Testis (tissue), 2 donors: ENCODE measurements at regions not wholly inside any gene's neighbourhood (a gene's known extent, or its start where the extent isn't known, plus 50 kb on each side); places are given as distances from the start of the nearest gene placed in this dataset.
A peak's percentile ranks its signal among the peaks of the same experiment; 100 is the strongest.
"Not testable (repeated sequence)": the region's sequence is repeated elsewhere in the genome, so short reads cannot be mapped to it uniquely, and the experiment has no call there.

ENCODE experiments used
- DNase-seq: peaks from one replicate; pipeline ENCODE4 v3.0.0-alpha.2; 2019
- H3K27ac ChIP-seq, 2 donors: fragments of 200-600 bp; sonication (generic); one replicate each; pipeline ENCODE4 v1.5.1; 2019
- H3K27me3 ChIP-seq: fragments of 200-600 bp; sonication (generic); one replicate; pipeline ENCODE4 v1.5.1; 2019
- H3K36me3 ChIP-seq: fragments of 200-600 bp; sonication (generic); one replicate; pipeline ENCODE4 v1.5.1; 2017; ENCODE audit warnings: low read depth; ENCODE audit errors: missing control alignments
- H3K4me1 ChIP-seq: fragments of 200-600 bp; sonication (generic); one replicate; pipeline ENCODE4 v1.5.1; 2019
- H3K4me3 ChIP-seq, 2 donors: fragments of 200-600 bp; sonication (generic); one replicate each; pipeline ENCODE4 v1.5.1; 2017 to 2019
- H3K9me3 ChIP-seq: fragments of 200-600 bp; sonication (generic); one replicate; pipeline ENCODE4 v1.5.1; 2017
- POLR2A ChIP-seq: fragments of 450-650 bp; IDR thresholded peaks from one replicate; pipeline ENCODE4 v1.6.1; 2017; ENCODE audit warnings: antibody characterized with exemption, mild to moderate bottlenecking, moderate library complexity
- WGBS, 2 donors: methylation state at CpG; one replicate each; pipeline ENCODE4 v1.1.5; 2018; 5-methylcytosine and 5-hydroxymethylcytosine counted together
- intact Hi-C: fragments of 100-400 bp; cut with DNase I; formaldehyde crosslinking; loops from one replicate; pipeline ENCODE4 v1.15.1; 2023; ENCODE audit warnings: low total_unique reads
- TF ChIP-seq, protein P1 (sequence below), 3 experiments: fragments of 450-650 bp in 2 of 3; fragments of 200-600 bp in 1 of 3; sonication (generic) in 1 of 3; IDR thresholded peaks; one replicate each; pipeline ENCODE4 v1.5.1; 2016 to 2019; ENCODE audit warnings: antibody characterized with exemption in 3 of 3, mild to moderate bottlenecking in 2 of 3, moderate library complexity in 1 of 3

DNA sequence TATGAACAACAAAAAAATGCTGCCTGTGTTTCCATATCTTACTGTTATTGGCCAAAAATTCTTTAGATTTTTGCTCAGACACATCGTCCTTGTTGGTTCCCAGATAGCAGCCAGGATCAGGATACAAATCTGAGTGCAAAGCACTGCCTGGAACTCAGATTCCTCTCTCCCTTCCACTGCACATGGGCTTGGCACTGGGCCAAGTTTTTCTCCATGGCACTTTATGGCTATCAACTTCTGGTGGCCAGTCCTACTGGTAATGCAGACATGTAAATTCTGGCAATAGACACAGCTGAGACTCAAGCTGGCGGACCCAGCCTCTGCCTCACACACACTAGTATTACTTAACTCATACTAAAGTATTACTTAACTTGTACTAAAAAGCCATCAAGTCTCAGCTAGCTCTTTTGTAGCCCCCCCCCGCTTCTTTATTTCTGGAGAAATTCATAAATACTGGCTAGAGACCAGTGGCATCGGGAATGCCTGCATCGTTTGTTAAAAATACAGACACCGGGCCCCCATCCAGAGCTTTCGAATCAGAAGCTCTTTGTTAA lies 181.2 kb upstream of the COX10 start:
- Histone ChIP-seq H3K4me3 (no peak overlapping the region), H3K27ac (no peak overlapping the region), H3K9me3 (no peaks in the 10 kb centered on the region), H3K36me3 (no peaks in the 10 kb centered on the region), H3K4me1 (no peaks in the 10 kb centered on the region), H3K27me3 (no peaks in the 10 kb centered on the region)
- intact Hi-C loops, result no loop called here
- TF ChIP-seq, protein P1, sequence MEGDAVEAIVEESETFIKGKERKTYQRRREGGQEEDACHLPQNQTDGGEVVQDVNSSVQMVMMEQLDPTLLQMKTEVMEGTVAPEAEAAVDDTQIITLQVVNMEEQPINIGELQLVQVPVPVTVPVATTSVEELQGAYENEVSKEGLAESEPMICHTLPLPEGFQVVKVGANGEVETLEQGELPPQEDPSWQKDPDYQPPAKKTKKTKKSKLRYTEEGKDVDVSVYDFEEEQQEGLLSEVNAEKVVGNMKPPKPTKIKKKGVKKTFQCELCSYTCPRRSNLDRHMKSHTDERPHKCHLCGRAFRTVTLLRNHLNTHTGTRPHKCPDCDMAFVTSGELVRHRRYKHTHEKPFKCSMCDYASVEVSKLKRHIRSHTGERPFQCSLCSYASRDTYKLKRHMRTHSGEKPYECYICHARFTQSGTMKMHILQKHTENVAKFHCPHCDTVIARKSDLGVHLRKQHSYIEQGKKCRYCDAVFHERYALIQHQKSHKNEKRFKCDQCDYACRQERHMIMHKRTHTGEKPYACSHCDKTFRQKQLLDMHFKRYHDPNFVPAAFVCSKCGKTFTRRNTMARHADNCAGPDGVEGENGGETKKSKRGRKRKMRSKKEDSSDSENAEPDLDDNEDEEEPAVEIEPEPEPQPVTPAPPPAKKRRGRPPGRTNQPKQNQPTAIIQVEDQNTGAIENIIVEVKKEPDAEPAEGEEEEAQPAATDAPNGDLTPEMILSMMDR (IDR thresholded peaks at IDR 0.05), result no peak
- TF ChIP-seq POLR2A, result no peak
- 71% methylated on average over 7 of the region's 7 CpGs for WGBS, 2 donors
- DNase-seq, result peak; percentile 23

DNA sequence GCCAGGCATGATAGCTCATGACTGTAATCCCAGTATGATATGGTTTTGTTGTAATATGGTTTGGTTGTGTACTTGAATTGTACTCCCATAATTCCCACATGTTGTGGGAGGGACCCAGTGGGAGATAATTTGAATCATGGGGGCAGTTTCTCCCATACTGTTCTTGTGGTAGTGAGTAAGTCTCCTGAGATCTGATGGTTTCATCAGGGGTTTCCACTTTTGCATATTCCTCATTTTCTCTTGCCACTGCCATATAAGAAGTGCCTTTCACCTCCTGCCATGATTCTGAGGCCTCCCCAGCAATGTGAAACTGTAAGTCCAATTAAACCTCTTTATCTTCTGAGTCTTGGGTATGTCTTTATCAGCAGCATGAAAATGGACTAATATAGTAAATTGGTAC lies 160.3 kb upstream of the COX10 start:
- DNase-seq, intact Hi-C loops: not testable (repeated sequence)

DNA sequence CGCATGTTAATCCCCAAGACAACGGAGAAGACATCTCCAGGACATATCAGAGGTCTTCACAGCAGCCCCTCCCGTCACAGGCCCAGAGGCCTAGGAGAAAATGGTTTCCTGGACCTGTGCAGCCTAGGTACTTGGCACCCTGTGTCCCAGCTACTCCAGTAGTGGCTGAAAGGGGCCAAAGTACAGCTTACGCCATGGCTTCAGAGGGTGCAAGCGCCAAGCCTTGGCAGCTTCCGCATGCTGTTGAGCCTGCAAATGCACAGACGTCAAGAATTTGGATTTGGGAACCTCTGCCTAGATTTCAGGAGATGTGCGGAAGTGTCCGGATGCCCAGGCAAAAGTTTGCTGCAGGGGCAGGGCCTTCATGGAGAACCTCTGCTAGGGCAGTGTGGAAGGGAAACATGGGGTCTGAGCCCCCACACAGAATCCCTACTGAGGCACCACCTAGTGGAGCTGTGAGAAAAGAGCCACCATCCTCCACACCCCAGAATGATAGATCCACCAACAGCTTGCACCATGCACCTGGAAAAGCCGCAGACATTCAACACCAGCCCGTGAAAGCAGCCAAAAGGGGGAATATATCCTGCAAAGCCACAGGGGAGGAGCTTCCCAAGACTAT lies 159.3 kb upstream of the COX10 start:
- WGBS, 2 donors, result 90 to 95% methylated on average over 9 to 11 of the region's 11 CpGs

More for the DNA sequence above, 160.3 kb upstream of the COX10 start:
- not testable (repeated sequence) for H3K27me3 ChIP-seq, H3K4me3 ChIP-seq, H3K4me1 ChIP-seq, H3K9me3 ChIP-seq, H3K27ac ChIP-seq, H3K36me3 ChIP-seq

DNA sequence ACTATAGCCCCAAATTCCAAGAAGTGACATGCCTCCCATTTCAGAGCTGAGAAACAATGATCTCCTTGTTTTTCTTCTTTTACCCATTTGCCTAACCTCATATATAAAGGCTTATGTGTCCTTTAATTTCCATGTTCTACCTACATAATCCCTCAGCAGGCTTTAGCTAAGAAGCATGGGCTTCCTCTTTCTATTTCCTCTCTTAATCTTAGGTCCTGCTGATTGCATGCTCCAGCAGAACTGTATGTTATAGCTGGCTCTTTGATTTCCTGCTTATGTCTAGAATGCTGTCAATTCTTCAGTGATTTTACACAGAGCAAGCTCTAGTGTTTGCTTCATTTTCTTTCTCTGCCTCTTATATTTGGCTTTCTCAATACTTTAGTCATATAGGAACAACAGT lies 151.7 kb upstream of the COX10 start:
- Histone ChIP-seq H3K4me1 (no peaks in the 10 kb centered on the region), H3K36me3 (no peaks in the 10 kb centered on the region), H3K27me3 (no peaks in the 10 kb centered on the region), H3K27ac (no peak overlapping the region), H3K4me3 (no peak overlapping the region), H3K9me3 (no peaks in the 10 kb centered on the region)
- intact Hi-C loops, result no loop called here
- DNase-seq, result no peak
- TF ChIP-seq, protein P1 (IDR thresholded peaks at IDR 0.05), result no peak
- TF ChIP-seq POLR2A, result no peak

More for the DNA sequence above, 159.3 kb upstream of the COX10 start:
- no peaks in the 10 kb centered on the region for H3K36me3 ChIP-seq
- no peak for DNase-seq
- H3K27ac ChIP-seq, result no peak overlapping the region
- no peaks in the 10 kb centered on the region for H3K27me3 ChIP-seq
- H3K9me3 ChIP-seq, result no peaks in the 10 kb centered on the region
- TF ChIP-seq POLR2A, result no peak
- TF ChIP-seq, protein P1 (IDR thresholded peaks at IDR 0.05), result no peak
- intact Hi-C loops, result no loop called here
- no peaks in the 10 kb centered on the region for H3K4me1 ChIP-seq
- no peak overlapping the region for H3K4me3 ChIP-seq

DNA sequence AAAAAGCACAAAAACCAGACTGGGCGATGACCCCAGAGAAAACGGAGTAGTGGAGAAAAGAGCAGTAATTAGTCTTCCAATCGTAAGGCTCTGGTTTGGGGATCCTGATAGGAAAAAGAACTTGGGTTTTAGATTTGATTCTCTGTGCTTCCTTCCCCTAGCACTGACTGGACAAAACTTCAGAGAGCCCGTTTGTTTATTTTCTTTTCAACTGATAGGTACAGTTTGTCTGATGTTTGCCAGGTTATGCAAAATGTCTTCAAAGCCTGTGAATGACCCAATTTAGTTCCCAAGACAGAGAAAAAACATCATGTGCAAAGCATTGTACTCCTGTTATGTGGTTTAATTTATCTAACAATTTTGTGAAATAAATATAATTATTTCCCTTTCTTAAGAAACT lies 151.1 kb upstream of the COX10 start:
- intact Hi-C loops, result no loop called here
- Histone ChIP-seq H3K4me1 (no peaks in the 10 kb centered on the region), H3K27ac (no peak overlapping the region), H3K36me3 (no peaks in the 10 kb centered on the region), H3K27me3 (no peaks in the 10 kb centered on the region), H3K4me3 (no peak overlapping the region), H3K9me3 (no peaks in the 10 kb centered on the region)
- TF ChIP-seq POLR2A, result no peak
- TF ChIP-seq, protein P1 (IDR thresholded peaks at IDR 0.05), result no peak
- DNase-seq, result no peak
- 46 to 73% methylated on average over 4 of the region's 4 CpGs for WGBS, 2 donors
